WTC11 (cell line): ENCODE measurements at regions not wholly inside any gene's neighbourhood (a gene's known extent, or its start where the extent isn't known, plus 50 kb on each side); places are given as distances from the start of the nearest gene placed in this dataset.

ENCODE experiments used
- ATAC-seq: fragments of 200-7000 bp; cut with Tn5 transposase; 2 replicates; pipeline ENCODE4 v1.10.0; 2021; ENCODE audit warnings: mild to moderate bottlenecking, moderate library complexity
- CTCF ChIA-PET: fragments of 300-600 bp; sonication (Branson Sonifier 250); formaldehyde crosslinking; loops from one replicate; lab custom pipeline; 2021; ENCODE audit warnings: antibody characterized with exemption; lab: Charles Lee
- POLR2A ChIA-PET: fragments of 350-600 bp; sonication (Branson Sonifier 250); formaldehyde crosslinking; loops from one replicate; lab custom pipeline; 2021; ENCODE audit warnings: antibody characterized with exemption; lab: Charles Lee
- DNase-seq: peaks from one replicate; pipeline ENCODE4 v3.0.0; 2021; ENCODE audit warnings: low spot score
- H3K27ac Mint-ChIP-seq: 2 replicates; pipeline ENCODE4 v1.8.0; 2021; ENCODE audit warnings: mixed read lengths
- H3K27me3 Mint-ChIP-seq: 2 replicates; pipeline ENCODE4 v1.8.0; 2021; ENCODE audit warnings: low read depth, mild to moderate bottlenecking, moderate library complexity, mixed read lengths
- H3K36me3 Mint-ChIP-seq: 2 replicates; pipeline ENCODE4 v1.8.0; 2021; ENCODE audit warnings: mixed read lengths
- H3K4me1 Mint-ChIP-seq: 2 replicates; pipeline ENCODE4 v1.8.0; 2022; ENCODE audit warnings: mixed read lengths
- H3K4me3 Mint-ChIP-seq: 2 replicates; pipeline ENCODE4 v1.8.0; 2021; ENCODE audit warnings: mild to moderate bottlenecking, moderate library complexity, mixed read lengths
- H3K9me3 Mint-ChIP-seq: 2 replicates; pipeline ENCODE4 v1.8.0; 2021; ENCODE audit warnings: mixed read lengths
- CBFB ChIP-seq: sonication (generic); formaldehyde crosslinking; IDR thresholded peaks from 2 replicates; pipeline ENCODE4 v1.8.1; 2022; ENCODE audit warnings: mild to moderate bottlenecking, low read depth, missing genetic modification reagents
- CREM ChIP-seq: sonication (generic); formaldehyde crosslinking; IDR thresholded peaks from 2 replicates; pipeline ENCODE4 v1.8.1; 2022; ENCODE audit warnings: mild to moderate bottlenecking, missing genetic modification reagents, moderate library complexity
- FOXJ3 ChIP-seq: sonication (generic); formaldehyde crosslinking; IDR thresholded peaks from 2 replicates; pipeline ENCODE4 v1.9.0; 2021; ENCODE audit warnings: missing genetic modification reagents, mild to moderate bottlenecking, borderline replicate concordance
- GTF2I ChIP-seq: fragments of 250-450 bp; sonication (Bioruptor Pico); conservative IDR thresholded peaks from 2 replicates; pipeline ENCODE4 v1.4.0; 2021; ENCODE audit warnings: mild to moderate bottlenecking
- MXD4 ChIP-seq: fragments of 250-450 bp; sonication (Bioruptor Pico); IDR thresholded peaks from 2 replicates; pipeline ENCODE4 v1.8.0; 2021; ENCODE audit warnings: mild to moderate bottlenecking, moderate library complexity, borderline replicate concordance
- NFATC4 ChIP-seq: fragments of 250-450 bp; sonication (Bioruptor Pico); IDR thresholded peaks from 2 replicates; pipeline ENCODE4 v1.9.0; 2021; ENCODE audit warnings: mild to moderate bottlenecking
- NFE2L1 ChIP-seq: sonication (generic); formaldehyde crosslinking; IDR thresholded peaks from 2 replicates; pipeline ENCODE4 v1.8.1; 2023; ENCODE audit warnings: missing genetic modification reagents
- SOX15 ChIP-seq: fragments of 250-450 bp; sonication (Bioruptor Pico); IDR thresholded peaks from 2 replicates; pipeline ENCODE4 v1.9.0; 2021; ENCODE audit warnings: mild to moderate bottlenecking
- SP1 ChIP-seq: sonication (generic); formaldehyde crosslinking; conservative IDR thresholded peaks from 2 replicates; pipeline ENCODE4 v1.8.1; 2022; ENCODE audit warnings: missing genetic modification reagents
- TEAD1 ChIP-seq: sonication (generic); formaldehyde crosslinking; IDR thresholded peaks from 2 replicates; pipeline ENCODE4 v1.8.0; 2022; ENCODE audit warnings: mild to moderate bottlenecking, missing genetic modification reagents
- ZNF121 ChIP-seq: sonication (generic); formaldehyde crosslinking; IDR thresholded peaks from 2 replicates; pipeline ENCODE4 v1.8.0; 2023; ENCODE audit warnings: missing genetic modification reagents
- ZNF232 ChIP-seq: sonication (generic); formaldehyde crosslinking; IDR thresholded peaks from 2 replicates; pipeline ENCODE4 v1.8.0; 2022; ENCODE audit warnings: mild to moderate bottlenecking, missing genetic modification reagents
- ZNF396 ChIP-seq: fragments of 250-450 bp; sonication (Bioruptor Pico); IDR thresholded peaks from 2 replicates; pipeline ENCODE4 v1.8.0; 2021; ENCODE audit warnings: mild to moderate bottlenecking, moderate library complexity, borderline replicate concordance
- ZNF671 ChIP-seq: fragments of 250-450 bp; sonication (Bioruptor Pico); IDR thresholded peaks from 2 replicates; pipeline ENCODE4 v1.8.0; 2021; ENCODE audit warnings: mild to moderate bottlenecking
- TF ChIP-seq, protein P1 (sequence below): sonication (generic); formaldehyde crosslinking; IDR thresholded peaks from 2 replicates; pipeline ENCODE4 v1.8.1; 2022; ENCODE audit warnings: mild to moderate bottlenecking, moderate library complexity, missing genetic modification reagents
- TF ChIP-seq, protein P2 (sequence below): sonication (generic); formaldehyde crosslinking; IDR thresholded peaks from 2 replicates; pipeline ENCODE4 v1.8.0; 2023; ENCODE audit warnings: missing genetic modification reagents, mild to moderate bottlenecking, borderline replicate concordance
- TF ChIP-seq, protein P3 (sequence below): fragments of 250-450 bp; sonication (Bioruptor Pico); IDR thresholded peaks from 2 replicates; pipeline ENCODE4 v1.9.0; 2021; ENCODE audit warnings: mild to moderate bottlenecking
- TF ChIP-seq, protein P4 (sequence below): fragments of 250-450 bp; sonication (Bioruptor Pico); conservative IDR thresholded peaks from 2 replicates; pipeline ENCODE4 v1.9.0; 2021; ENCODE audit warnings: mild to moderate bottlenecking
- TF ChIP-seq, protein P5 (sequence below): fragments of 250-450 bp; sonication (Bioruptor Pico); IDR thresholded peaks from 2 replicates; pipeline ENCODE4 v1.9.0; 2021; ENCODE audit warnings: mild to moderate bottlenecking
- TF ChIP-seq, protein P6 (sequence below): fragments of 250-450 bp; sonication (Bioruptor Pico); IDR thresholded peaks from 2 replicates; pipeline ENCODE4 v2.1.2; 2022; ENCODE audit warnings: mild to moderate bottlenecking, moderate library complexity

DNA sequence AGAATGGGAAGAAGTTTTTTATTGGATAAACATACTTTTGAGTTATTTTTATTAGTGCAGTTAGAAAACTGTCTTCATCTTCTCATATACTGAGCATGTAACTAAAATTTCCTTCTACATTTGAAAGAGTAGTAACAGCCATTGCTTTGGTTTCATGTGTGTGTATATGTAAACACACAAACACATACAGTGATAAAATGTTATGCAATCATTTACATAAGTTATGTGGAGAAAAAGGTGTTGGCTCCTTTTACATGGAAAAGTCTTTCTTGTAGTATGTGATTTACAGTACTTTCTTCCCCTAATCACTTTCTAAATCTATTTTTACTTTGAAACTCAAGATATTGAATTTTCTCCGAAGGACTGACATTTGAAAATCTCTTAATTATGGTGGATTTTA lies 194.3 kb upstream of the PACRGL start:
- Mint-ChIP-seq H3K27ac (no peak overlapping the region), H3K9me3 (no peaks in the 10 kb centered on the region), H3K36me3 (no peaks in the 10 kb centered on the region), H3K27me3 (no peaks in the 10 kb centered on the region), H3K4me3 (no peak overlapping the region), H3K4me1 (no peaks in the 10 kb centered on the region)
- DNase-seq (no peak), ATAC-seq (no peak)
- CTCF ChIA-PET: no interaction called here
- POLR2A ChIA-PET: no interaction called here
- TF ChIP-seq ZNF671 (no peak), NFE2L1 (no peak), FOXJ3 (CRISPR knock-in tag) (no peak), SP1 (CRISPR knock-in tag) (no peak), ZNF121 (CRISPR knock-in tag) (no peak), SOX15 (CRISPR knock-in tag) (no peak), CBFB (no peak), NFATC4 (CRISPR knock-in tag) (no peak), ZNF396 (no peak), CREM (CRISPR knock-in tag) (no peak), TEAD1 (CRISPR knock-in tag) (no peak), GTF2I (CRISPR knock-in tag) (no peak)
- TF ChIP-seq, protein P1, sequence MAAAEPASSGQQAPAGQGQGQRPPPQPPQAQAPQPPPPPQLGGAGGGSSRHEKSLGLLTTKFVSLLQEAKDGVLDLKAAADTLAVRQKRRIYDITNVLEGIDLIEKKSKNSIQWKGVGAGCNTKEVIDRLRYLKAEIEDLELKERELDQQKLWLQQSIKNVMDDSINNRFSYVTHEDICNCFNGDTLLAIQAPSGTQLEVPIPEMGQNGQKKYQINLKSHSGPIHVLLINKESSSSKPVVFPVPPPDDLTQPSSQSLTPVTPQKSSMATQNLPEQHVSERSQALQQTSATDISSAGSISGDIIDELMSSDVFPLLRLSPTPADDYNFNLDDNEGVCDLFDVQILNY (CRISPR knock-in tag): no peak
- TF ChIP-seq, protein P2, sequence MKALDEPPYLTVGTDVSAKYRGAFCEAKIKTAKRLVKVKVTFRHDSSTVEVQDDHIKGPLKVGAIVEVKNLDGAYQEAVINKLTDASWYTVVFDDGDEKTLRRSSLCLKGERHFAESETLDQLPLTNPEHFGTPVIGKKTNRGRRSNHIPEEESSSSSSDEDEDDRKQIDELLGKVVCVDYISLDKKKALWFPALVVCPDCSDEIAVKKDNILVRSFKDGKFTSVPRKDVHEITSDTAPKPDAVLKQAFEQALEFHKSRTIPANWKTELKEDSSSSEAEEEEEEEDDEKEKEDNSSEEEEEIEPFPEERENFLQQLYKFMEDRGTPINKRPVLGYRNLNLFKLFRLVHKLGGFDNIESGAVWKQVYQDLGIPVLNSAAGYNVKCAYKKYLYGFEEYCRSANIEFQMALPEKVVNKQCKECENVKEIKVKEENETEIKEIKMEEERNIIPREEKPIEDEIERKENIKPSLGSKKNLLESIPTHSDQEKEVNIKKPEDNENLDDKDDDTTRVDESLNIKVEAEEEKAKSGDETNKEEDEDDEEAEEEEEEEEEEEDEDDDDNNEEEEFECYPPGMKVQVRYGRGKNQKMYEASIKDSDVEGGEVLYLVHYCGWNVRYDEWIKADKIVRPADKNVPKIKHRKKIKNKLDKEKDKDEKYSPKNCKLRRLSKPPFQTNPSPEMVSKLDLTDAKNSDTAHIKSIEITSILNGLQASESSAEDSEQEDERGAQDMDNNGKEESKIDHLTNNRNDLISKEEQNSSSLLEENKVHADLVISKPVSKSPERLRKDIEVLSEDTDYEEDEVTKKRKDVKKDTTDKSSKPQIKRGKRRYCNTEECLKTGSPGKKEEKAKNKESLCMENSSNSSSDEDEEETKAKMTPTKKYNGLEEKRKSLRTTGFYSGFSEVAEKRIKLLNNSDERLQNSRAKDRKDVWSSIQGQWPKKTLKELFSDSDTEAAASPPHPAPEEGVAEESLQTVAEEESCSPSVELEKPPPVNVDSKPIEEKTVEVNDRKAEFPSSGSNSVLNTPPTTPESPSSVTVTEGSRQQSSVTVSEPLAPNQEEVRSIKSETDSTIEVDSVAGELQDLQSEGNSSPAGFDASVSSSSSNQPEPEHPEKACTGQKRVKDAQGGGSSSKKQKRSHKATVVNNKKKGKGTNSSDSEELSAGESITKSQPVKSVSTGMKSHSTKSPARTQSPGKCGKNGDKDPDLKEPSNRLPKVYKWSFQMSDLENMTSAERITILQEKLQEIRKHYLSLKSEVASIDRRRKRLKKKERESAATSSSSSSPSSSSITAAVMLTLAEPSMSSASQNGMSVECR (CRISPR knock-in tag): no peak
- TF ChIP-seq, protein P3, sequence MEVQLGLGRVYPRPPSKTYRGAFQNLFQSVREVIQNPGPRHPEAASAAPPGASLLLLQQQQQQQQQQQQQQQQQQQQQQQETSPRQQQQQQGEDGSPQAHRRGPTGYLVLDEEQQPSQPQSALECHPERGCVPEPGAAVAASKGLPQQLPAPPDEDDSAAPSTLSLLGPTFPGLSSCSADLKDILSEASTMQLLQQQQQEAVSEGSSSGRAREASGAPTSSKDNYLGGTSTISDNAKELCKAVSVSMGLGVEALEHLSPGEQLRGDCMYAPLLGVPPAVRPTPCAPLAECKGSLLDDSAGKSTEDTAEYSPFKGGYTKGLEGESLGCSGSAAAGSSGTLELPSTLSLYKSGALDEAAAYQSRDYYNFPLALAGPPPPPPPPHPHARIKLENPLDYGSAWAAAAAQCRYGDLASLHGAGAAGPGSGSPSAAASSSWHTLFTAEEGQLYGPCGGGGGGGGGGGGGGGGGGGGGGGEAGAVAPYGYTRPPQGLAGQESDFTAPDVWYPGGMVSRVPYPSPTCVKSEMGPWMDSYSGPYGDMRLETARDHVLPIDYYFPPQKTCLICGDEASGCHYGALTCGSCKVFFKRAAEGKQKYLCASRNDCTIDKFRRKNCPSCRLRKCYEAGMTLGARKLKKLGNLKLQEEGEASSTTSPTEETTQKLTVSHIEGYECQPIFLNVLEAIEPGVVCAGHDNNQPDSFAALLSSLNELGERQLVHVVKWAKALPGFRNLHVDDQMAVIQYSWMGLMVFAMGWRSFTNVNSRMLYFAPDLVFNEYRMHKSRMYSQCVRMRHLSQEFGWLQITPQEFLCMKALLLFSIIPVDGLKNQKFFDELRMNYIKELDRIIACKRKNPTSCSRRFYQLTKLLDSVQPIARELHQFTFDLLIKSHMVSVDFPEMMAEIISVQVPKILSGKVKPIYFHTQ (CRISPR knock-in tag): no peak
- TF ChIP-seq, protein P4, sequence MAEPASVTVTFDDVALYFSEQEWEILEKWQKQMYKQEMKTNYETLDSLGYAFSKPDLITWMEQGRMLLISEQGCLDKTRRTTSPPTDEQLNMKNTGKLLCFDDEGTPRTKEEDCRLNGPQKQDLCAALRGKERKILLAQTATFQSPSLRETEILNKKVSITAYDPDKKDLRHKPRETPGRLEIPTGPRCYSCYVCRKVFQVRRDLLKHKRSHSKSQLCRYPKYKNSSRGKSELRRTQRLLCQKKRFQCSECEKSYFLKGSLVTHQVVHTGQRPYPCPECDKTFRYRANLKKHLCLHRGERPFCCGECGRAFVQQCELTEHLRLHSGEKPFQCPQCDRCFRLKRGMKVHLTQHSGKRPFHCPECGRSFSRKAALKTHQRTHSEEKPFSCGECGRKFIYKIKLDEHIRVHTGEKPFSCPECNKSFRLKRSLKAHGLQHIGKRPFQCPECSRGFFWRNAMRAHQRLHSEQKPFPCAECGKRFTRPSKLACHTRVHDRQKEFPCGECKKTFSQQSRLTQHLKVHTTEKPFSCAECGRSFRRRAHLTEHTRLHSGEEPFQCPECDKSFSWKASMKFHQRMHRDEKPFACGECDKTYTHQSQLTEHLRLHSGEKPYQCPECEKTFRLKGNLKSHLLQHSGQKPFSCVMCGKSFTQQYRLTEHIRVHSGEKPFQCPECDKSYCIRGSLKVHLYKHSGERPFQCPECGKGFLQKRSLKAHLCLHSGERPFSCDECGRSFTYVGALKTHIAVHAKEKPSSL (CRISPR knock-in tag): no peak
- TF ChIP-seq, protein P5, sequence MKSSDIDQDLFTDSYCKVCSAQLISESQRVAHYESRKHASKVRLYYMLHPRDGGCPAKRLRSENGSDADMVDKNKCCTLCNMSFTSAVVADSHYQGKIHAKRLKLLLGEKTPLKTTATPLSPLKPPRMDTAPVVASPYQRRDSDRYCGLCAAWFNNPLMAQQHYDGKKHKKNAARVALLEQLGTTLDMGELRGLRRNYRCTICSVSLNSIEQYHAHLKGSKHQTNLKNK (CRISPR knock-in tag): no peak

DNA sequence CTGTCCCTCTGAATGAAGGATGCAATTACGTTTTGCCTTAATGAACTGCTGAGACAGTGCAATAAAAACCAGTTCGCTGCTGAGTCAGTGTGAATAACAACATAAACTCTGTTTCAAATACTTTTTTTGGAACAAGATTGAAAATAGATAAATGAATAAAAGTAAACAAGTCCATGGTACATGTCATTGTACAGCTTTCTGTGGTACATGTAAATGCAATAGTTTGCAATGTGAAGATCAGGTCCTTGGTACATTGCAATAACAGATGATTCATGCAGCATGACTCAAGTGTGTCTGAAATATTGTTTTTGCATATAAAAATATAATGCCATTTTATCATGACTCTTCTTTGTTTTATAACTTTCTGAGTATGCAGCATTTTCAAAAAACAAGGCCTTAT lies 193.4 kb upstream of the PACRGL start:
- no peaks in the 10 kb centered on the region for H3K36me3 Mint-ChIP-seq
- POLR2A ChIA-PET: no interaction called here

More for the DNA sequence above, 193.4 kb upstream of the PACRGL start:
- TF ChIP-seq, protein P6, sequence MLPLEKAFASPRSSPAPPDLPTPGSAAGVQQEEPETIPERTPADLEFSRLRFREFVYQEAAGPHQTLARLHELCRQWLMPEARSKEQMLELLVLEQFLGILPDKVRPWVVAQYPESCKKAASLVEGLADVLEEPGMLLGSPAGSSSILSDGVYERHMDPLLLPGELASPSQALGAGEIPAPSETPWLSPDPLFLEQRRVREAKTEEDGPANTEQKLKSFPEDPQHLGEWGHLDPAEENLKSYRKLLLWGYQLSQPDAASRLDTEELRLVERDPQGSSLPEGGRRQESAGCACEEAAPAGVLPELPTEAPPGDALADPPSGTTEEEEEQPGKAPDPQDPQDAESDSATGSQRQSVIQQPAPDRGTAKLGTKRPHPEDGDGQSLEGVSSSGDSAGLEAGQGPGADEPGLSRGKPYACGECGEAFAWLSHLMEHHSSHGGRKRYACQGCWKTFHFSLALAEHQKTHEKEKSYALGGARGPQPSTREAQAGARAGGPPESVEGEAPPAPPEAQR: no peak
- TF ChIP-seq ZNF232 (CRISPR knock-in tag): no peak
- no peak for TF ChIP-seq MXD4 (CRISPR knock-in tag)
- Mint-ChIP-seq H3K27me3 (no peaks in the 10 kb centered on the region), H3K9me3 (no peaks in the 10 kb centered on the region), H3K4me3 (no peak overlapping the region), H3K27ac (no peak overlapping the region), H3K4me1 (no peaks in the 10 kb centered on the region)
- ATAC-seq (no peak), DNase-seq (no peak)
- CTCF ChIA-PET: no interaction called here
